HL-60 (cell line): ENCODE measurements at regions not wholly inside any gene's neighbourhood (a gene's known extent, or its start where the extent isn't known, plus 50 kb on each side); places are given as distances from the start of the nearest gene placed in this dataset.
"Not testable (repeated sequence)": the region's sequence is repeated elsewhere in the genome, so short reads cannot be mapped to it uniquely, and the experiment has no call there.

ENCODE experiments used
- CTCF ChIP-seq: IDR thresholded peaks from one replicate; pipeline ENCODE4 v1.5.1; 2011; ENCODE audit warnings: low read length, control low read depth, inconsistent platforms; ENCODE audit not compliant: insufficient read depth
- GABPA ChIP-seq: IDR thresholded peaks from 2 replicates; pipeline ENCODE4 v1.6.1; 2012; ENCODE audit warnings: low read depth
- POLR2AphosphoS5 ChIP-seq: IDR thresholded peaks from 2 replicates; pipeline ENCODE4 v1.6.1; 2012; ENCODE audit warnings: low read depth
- REST ChIP-seq: IDR thresholded peaks from 2 replicates; pipeline ENCODE4 v1.6.1; 2012; ENCODE audit warnings: low read depth; ENCODE audit not compliant: insufficient replicate concordance
- SPI1 ChIP-seq: IDR thresholded peaks from 2 replicates; pipeline ENCODE4 v1.6.1; 2012; ENCODE audit warnings: low read depth, mild to moderate bottlenecking, borderline replicate concordance

GRCh38 chr5:126155298-126155697, 267.9 kb upstream of the GRAMD2B start:
- TF ChIP-seq CTCF, POLR2AphosphoS5, REST, SPI1, GABPA: not testable (repeated sequence)
